Activated naive CD4-positive, alpha-beta T cell treated with anti-CD3 and anti-CD28 coated beads, Interleukin-2, amount 50 U/mL, for 16 hours (primary cell): ENCODE measurements at regions not wholly inside any gene's neighbourhood (a gene's known extent, or its start where the extent isn't known, plus 50 kb on each side); places are given as distances from the start of the nearest gene placed in this dataset.

Source experiments
- DNase-seq: peaks from one replicate; pipeline ENCODE4 v3.0.0-alpha.2; 2020

DNA sequence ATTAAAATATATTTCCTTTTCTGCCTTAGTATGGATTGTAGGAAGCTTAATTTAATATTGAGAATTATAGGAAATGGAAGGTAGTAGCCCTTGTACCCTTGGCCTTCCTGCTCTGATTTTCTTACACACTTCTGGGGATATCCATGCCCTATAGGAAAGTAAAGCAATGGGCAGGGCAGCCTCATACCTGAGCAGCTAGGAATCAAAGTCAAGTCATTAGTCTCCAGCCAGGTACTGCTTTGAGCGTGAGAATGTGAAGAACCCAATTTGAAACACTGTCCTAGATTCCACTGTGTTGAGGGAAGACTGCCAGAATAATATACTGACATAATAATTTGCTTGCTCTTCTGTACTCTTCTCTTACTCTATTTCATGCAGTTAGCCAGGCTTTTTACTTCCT lies 51.0 kb upstream of the L3MBTL3 start:
- no peak for DNase-seq

DNA sequence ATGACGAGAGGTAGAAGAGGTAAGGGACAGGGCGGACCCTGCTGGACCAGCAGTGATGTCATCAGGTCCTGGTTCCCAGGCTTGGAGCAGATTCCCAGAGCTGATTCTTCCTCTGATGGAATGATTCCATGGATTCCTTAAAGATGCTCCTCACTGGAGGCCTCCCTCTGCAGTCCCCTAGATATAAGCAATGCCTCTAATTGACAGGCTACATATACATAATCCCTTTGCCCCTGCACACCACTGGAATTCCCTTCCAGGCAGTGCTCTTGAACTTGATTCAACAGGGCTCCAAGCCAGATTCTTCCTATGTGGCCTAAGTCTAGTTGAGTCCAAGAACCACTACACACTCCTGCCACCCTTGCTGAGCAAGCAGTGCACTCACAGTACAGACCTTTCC lies 52.3 kb upstream of the L3MBTL3 start:
- no peak for DNase-seq

DNA sequence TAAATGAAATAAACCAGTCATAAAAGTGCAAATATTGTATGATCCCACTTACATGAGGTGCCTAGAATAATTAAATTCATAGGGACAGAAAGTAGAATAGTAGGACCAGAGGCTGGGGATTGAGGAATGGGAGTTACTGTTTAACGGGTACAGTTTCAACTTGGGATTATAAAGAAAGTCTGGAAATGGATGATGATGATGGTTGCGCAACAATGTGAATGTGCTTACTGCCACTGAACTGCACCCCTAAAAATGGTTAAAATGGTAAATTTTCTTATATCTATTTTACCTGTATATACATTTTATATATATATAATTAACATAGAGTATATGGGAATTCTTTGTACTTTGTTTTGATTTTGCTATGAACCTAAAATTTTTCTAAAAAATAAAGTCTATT lies 53.3 kb upstream of the L3MBTL3 start:
- DNase-seq, result no peak

DNA sequence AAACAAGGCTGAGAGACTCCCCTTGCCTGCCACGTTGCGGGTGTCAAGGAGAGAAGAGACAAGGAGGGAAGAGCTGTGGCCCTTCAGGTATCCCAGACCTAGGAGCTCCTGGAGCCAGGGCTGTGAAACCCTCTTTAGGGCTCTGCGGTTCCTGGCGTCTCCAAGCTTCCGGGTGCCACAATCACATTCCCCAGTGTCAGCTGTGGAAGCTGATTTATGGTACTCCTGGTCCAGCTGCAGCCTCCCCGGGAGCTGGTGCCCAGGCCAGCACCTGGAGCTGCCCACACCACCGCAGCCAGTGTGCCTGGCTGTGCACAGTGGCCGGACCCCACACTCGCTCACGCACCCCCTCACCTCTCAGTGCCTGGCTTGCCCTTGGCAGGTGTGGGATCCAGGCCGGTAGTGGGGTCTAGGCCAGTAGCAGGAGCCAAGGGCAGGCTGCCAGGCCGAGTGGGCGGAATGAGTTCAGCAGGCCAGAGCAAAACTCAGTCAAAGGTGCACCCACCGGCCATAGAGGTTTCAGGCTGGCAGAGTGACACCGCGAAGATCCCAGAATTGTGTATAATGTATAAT lies 58.9 kb upstream of the L3MBTL3 start:
- no peak for DNase-seq

DNA sequence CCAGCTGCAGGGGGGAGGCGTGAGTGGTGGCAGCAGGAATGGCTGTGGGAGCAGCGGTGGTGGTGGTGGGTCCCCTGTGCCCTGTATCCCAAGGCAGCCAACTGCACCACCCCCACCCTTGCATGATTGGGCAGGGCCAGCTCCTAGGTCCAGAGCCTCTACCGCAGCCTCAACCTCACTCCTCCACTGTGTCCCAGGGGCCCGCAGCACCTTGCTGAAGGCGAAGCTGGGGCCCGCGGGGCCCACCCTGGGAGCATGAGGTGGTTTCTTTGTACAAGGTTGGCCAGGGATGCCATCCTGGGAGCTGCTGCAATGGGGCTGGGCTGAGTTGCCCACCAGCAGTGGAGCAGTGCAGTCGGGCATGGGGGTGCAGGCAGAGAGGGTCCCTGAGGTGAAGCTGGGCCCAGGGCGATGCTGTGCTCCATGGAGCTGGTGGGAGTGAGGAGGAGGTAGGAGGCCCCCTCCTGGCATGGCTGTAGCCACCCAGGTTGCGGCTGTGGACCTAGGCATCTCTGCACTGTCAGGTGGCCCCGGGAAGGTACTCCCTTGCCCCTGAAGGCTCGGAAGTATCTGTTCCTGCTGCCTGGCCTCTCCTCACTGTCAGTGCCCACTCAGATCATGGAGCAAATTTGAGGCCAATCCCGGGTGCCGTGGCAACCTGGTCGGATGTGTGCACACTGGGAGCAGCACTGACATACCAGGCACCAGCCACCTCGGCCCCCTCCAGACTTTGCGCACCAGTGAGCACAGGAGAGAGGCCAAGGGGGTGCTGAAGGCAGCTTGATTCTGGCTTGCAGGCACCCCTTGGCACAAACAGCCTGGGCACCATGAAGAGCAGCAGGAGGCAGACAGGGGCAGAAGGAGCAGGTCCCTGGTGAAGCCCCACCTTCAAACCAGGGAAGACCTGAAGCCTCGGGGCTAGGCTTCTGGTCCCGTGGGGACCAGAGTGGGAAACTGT lies 60.2 kb upstream of the L3MBTL3 start:
- DNase-seq, result no peak

DNA sequence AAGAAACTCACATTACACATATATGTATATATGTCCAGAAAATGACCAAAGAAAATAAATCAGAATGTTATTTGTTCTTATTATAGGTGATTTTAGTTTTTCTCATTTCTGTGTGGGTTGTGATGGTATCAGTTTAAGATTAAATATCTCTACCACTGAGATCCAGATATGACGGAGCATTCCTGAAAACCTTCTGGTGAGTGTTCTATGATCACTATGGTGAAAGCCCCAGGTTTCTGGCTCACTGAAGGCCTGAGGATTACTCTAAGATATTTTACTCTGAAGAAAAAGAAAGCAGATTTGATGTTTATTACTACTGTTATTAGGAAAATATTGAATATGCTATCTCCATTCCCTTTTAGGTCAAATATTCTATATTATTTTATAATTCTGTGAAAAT lies 62.8 kb upstream of the L3MBTL3 start:
- no peak for DNase-seq

DNA sequence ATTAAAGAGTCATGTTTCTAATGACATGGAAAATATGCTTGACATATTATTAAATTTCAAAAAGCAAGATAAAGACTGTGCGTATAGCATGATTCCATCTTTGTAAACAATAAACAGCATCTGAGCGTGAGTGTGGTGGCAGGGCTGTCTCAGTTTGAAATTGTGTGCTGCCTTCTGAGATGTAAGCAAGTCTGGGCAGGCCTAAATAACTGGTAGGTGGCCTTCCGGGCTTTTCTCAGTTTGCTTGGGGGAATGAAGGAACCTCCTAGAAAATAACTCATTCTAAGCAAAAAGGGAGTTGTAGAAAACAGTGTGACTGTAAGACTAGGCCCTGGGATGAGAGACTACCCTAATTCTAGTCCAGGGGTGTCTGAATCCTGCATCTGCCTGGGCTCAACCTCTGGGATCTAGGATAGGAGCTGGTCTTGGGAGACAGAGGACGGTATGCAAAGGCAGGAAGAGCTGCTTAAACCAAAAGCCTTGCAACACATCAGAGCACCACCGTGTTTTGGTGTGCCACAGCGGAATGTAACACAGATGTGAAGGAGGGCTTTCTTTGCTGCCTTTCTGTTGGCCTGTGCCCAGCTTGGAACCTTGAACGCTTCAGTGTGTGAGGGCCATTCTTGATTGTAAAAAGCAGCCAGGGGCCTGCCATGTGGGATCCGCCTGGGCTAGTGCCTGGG lies 63.5 kb upstream of the L3MBTL3 start:
- DNase-seq, result no peak

DNA sequence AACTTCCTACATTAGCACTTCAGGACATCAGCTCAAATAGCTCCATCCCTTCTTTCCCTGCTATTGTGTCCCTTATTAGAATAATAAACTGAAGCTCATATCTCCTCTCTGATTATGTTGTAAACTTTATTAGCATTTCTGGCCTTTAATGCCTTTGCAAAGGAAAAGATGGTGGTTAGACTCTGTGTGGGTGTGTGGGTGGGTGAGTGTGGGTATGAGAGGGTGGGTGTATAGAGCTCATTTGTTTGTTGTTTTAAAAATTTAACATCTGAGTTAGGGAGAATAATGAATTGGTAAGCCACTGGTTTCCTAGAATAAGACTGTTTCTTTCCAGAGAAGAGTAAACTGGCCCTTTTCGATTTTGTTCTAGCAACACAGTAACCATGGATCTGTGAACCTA lies 70.6 kb upstream of the L3MBTL3 start:
- DNase-seq, result no peak

DNA sequence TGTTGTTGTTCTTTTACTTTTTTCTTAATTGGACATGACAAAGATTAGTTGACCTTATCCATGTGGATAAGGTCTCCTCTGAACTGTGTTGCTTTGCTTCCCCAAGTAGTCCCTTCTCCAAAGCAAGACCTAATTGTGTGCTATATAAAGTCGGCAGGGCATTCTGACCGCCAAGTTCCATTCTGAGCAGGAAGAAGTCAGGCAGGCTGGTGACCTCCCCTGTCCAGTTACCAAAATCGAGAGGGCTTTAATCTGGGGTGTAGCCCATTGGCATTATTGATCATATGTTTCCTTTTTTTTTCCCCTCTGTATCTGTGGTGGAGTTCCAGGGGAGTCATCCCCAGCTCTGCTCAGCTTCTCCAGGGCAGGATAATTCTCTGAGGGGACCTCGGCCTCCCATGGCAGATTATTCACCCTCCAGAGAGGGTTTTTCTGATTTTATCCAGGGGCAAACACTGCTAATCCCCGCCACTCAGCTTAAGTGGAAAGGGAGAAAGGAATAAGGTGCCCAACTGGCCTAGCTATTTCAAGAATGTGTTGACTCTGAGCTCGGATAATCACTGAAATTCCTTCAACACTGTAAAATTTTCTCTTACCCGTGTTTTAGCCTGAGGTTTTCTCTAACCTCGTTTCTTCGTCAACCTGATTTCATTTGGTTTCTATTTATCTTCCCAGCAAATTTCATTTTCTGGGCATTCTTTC lies 71.8 kb upstream of the L3MBTL3 start:
- no peak for DNase-seq

DNA sequence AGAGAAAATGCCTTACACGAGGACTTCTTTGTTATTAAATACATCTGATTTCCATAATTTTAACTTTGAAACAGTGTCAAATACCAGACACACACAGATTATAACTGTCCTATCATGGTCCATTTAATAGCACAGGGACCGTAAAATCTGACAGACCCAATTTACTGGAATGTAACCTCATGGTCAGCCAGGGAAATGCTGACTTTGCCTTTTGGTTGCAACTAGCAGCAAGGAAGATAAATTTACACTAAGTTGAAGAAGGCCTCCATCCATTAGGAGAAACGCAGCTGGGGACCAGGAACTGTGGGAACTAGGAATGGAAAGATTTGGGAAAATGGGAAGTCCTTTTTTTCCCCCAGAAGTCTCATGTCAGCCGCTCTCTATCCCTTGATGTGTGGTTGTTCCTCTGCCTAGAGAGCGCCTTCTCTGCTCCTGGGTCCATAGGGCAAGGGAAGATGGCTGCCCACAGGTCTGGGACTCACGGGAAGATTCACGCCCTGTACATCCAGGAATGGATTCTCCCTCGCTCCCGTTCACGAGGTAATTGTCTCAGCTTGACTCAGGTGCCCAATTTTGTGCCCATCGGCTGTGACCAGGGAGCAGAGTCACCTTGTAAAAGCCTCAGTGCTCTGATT lies 74.6 kb upstream of the L3MBTL3 start:
- DNase-seq, result no peak

DNA sequence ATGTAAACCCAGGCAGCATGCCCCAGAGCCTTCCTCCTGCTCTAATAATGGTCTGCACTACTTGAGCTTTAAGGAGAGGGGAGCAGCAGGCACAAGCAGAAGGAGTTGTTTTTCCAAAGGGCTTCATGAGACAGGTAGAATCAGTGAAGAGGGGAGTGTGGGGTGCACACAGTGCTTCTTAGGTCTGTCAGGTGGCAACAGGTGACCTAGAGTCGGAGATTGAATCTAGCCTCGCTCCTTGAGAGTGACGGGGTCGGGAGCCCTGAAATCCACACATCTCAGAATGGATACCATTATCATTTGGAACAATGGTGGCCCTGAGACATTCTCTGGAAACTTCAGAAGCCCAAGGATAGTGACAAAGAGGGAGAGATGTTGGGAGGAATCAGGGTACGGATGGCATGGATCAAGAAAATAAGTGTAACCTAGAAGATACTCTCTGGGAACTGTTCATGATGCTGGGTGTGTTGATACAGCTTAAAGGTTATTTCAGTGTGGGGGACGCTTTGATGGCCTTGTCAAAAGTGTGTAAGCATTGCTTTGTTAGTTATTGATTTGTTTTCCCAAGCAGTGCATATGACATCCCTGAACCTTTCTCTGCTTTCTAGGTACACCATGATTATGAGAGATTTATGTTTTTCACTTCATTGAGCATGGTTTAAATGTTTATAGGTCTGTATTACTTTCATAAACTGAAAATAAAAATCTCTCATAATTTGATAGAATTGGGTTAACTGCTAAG lies 77.8 kb upstream of the L3MBTL3 start:
- DNase-seq, result no peak

DNA sequence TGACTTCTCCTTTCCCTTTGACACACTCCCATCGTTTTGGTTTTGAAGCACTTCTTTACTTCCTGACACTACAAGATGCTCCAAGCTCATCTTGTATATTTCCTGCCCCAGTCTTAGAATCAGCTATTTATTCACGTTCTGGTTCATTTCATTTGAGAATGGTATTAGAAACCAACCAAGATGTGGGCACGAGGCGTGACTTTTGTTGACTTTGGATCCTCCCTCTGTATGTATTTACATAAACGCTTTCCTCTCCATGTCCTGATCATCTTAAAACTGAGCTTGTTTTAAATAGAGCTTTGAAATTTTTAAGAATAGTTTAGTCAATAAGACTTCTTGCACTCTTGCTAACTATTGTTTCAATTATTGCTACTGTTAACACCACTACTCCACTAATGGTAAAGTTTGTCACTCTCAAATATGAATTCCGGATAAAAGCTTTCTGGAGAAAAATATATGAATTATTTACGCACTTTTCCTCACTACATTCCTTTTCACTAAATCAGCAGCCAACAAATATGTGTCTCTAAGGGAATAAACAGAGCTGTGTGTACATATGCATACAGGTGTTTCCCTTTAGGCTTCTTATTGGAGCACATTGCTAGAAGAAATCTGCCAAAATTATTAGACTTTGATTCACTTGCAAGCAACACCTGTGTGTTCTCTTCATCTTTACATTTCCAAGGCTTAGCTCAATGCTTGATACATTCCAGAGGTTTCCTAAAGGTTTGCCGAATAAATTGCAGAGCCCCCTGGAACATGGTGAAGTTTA lies 77.3 kb upstream of the TMEM244 start:
- DNase-seq, result no peak

DNA sequence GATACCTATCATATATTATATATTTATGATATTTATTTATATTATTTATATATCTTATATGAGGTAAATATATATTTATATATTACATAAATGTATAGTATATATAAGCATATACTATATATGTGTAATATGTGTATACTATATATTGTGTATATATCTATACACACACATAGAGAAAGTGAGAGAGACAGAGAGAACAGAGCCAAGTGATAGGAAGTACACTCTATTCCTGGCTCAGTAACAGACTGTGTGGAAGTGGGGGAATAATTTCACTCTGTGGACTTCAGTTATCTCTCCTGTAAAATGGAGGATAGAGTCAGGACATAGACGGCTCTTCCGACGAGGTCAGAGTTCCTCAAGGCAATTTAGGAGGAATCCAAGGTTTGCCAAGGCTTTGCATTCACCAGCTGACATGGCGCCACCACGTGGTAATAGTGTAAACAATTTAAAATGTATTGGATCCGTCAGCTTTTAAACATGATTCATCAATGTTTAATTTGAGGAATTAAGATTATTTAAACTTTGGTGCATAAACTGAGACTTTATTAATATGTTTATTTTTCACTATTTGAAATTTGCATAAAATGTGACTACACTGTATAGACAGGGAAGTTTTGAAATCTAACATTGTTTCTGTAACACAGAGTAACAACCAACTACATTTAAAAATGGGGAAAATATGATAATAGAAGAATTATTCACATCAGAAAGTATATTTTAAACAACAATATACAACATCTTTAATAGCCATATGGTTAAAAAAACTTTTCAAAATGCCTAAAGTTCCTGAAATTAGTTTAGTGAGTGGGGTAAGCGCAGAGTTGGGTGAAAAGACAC lies 75.4 kb upstream of the TMEM244 start:
- DNase-seq, result peak; percentile 34

DNA sequence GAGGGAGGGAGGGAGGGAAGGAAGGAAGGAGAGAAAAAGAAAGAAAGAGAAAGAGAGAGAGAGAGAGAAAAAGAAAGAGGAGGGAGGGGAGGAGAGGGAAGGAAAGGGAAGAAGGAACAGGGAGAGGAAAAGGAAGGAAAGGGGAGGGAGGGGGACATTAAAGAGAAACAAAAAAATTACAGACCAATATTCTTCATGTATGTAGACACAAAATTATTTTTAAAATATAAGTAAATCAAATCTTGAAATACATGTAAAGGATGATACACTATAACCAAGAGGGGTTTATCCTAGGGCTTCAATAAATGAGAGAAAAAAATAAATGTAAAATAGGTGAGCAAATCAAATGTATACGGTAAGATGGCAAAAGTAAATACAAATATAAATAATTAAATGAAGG lies 71.2 kb upstream of the TMEM244 start:
- no peak for DNase-seq

DNA sequence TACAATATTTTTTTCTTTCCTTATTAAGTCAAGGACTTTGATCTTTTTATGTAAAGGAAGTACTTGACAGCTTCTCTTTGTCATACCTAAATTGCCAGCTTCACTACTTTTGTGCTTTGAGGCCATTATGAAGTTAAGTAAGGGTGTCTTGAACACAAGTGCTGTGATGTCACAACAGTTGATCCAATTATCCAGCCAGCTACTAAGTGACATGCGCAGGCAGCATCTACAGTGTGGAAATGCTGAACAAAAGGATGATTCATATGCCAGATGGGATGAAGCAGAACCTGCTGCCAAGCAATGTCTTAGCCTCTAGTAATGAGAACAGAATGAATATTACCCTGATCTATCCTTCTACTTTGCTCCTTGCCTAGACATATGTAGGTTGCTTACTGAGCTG lies 68.3 kb upstream of the TMEM244 start:
- DNase-seq, result no peak

DNA sequence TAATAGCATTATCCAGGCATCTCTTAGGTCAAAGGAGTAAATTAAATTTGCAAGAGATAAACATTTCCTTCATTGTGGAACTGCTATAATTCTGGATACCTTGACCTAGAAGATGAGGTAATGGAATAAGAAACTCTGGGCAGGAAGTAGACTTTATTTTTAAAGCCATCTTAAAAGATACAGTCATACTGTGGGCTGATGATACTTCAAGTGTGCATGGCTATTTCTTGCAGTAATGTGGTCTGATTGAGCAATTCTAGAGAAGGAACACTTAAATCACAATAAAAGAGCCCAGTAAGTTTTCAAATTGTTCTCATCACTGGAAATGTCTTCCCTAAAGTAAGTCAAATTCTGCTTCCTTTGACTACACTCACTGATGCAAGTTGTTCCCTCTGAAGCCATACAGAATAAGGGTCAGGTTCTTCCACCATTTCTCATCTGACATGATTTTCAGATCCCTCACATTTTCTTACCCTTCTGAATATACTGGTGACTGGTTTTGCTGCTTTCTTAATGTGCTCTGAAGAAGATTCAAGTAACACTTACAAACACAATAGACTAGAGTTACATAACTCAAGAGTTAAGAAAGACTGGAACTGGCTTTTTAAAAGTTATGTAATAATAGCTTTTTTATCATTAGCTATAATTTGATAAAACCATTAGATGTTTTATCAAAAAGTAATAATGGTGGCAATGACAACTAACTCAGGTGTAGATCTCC lies 62.6 kb upstream of the TMEM244 start:
- no peak for DNase-seq

DNA sequence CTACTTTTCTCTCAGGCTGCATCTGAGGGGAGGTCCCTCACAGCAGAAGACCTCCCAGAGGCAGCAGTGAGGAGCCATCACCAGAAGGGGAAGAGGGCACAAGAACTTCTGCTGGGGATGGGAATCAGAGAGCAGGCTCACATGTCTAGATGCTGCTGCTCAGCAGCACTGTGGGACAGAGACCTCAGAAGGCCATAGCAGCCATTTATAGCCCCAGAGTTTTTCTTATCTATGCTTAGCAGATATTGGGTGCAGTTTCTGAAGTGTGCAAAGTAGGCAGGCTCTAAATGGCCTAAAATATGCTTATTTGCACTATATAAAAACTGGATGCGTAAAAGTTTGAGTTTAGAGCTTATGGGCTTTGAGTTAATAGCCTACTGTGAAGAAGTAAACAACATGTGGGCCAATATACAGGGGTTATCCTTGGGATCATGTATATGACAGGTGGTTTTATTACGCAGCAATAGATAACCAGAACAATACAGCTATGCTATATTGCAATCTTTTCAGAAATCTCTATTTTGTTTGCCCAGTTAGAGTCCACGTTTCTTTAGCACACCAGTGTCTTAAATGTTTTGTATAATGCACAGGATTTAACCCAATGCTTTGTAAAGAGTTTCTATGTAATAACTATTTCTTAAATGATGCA lies 60.2 kb upstream of the TMEM244 start:
- DNase-seq, result no peak

DNA sequence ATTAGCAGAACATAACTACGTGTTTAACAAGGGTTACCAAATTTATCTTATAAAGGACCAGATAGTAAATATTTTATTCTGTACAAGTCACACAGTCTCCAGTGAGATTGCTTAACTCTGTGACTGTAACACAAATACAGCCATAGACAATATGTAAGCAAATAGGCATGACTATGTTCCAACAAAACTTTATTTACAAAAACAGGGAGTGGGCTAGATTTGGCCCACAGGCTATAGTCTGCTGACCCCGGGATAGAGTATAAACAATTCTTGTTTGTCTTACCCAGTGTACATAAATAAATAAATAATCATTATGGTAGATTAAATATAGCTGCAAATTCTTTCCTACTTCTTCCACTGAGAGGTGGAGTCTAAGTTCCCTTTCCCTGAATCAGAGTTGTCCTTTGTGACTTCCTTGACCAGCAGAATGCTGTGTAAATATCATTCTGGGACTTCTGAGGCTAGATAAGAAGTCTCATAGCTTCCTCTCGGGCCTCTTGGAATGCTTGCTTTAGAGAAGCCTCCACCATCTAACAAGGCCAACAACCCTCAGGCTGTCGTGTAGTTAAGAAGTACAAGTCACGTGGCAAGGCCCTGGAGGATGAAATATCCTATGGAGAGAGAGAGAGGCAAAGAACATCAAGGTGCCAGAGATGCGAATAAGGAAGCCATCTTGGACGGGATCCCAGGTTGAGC lies 59.1 kb upstream of the TMEM244 start:
- no peak for DNase-seq

DNA sequence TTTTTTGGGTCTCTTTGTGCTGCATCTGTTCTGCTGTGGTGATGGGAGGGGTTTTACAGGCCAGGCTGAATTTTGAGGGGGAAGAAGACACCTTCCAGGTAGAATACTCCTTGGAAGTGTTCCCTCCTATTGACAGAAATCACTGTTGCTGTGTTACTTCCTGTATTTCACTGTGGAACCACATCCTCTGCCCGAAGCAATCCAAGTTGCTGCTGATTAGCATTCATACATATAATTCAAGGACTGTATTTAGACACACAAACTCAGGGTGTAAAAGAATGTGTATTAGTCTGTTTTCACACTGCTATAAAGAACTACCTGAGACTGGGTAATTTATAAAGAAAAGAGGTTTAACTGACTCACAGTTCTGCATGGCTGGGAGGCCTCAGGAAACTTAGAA lies 50.6 kb upstream of the TMEM244 start:
- DNase-seq, result no peak
